CD1c-positive myeloid dendritic cell (primary cell): ENCODE measurements at regions not wholly inside any gene's neighbourhood (a gene's known extent, or its start where the extent isn't known, plus 50 kb on each side); places are given as distances from the start of the nearest gene placed in this dataset.
"Not testable (repeated sequence)": the region's sequence is repeated elsewhere in the genome, so short reads cannot be mapped to it uniquely, and the experiment has no call there.

ENCODE experiments used
- DNase-seq: peaks from one replicate; pipeline ENCODE4 v3.0.0-alpha.2; 2016; ENCODE audit errors: extremely low spot score

GRCh38 chr10:90023950-90024349 is 322.6 kb downstream of the KIF20B start:
- DNase-seq: no peak

GRCh38 chr10:90028312-90028711 is 326.9 kb downstream of the KIF20B start:
- no peak for DNase-seq

GRCh38 chr10:90031776-90032175 is 330.4 kb downstream of the KIF20B start:
- no peak for DNase-seq

GRCh38 chr10:90032519-90032918 is 331.1 kb downstream of the KIF20B start:
- DNase-seq: no peak

- DNase-seq: not testable (repeated sequence)
Observed at GRCh38 chr10:90034862-90035261, 333.5 kb downstream of the KIF20B start.

GRCh38 chr10:90041585-90041984 is 340.2 kb downstream of the KIF20B start:
- DNase-seq: no peak

GRCh38 chr10:90042075-90042474 is 340.7 kb downstream of the KIF20B start:
- no peak for DNase-seq

- peak; percentile 30 for DNase-seq
Observed at GRCh38 chr10:90047243-90047729, 345.9 kb downstream of the KIF20B start.

GRCh38 chr10:90051053-90051452 is 349.7 kb downstream of the KIF20B start:
- DNase-seq: no peak

GRCh38 chr10:90051474-90051873 is 350.1 kb downstream of the KIF20B start:
- DNase-seq: no peak

GRCh38 chr10:90062786-90063185 is 361.4 kb downstream of the KIF20B start:
- no peak for DNase-seq

- no peak for DNase-seq
Observed at GRCh38 chr10:90064295-90064694, 362.9 kb downstream of the KIF20B start.

- no peak for DNase-seq
Observed at GRCh38 chr10:90066435-90066834, 365.0 kb downstream of the KIF20B start.

- no peak for DNase-seq
Observed at GRCh38 chr10:90075995-90076394, 374.6 kb downstream of the KIF20B start.

- no peak for DNase-seq
Observed at GRCh38 chr10:90079819-90080218, 378.4 kb downstream of the KIF20B start.

GRCh38 chr10:90086606-90087190 is 385.3 kb downstream of the KIF20B start:
- not testable (repeated sequence) for DNase-seq

GRCh38 chr10:90087197-90088023 is 386.0 kb downstream of the KIF20B start:
- DNase-seq: peak; percentile 6

GRCh38 chr10:90088024-90088317 is 386.6 kb downstream of the KIF20B start:
- no peak for DNase-seq

GRCh38 chr10:90089719-90090118 is 388.3 kb downstream of the KIF20B start:
- no peak for DNase-seq

GRCh38 chr10:90096196-90096595 is 394.8 kb downstream of the KIF20B start:
- no peak for DNase-seq

- DNase-seq: not testable (repeated sequence)
Observed at GRCh38 chr10:90107581-90107980, 406.2 kb downstream of the KIF20B start.

- DNase-seq: no peak
Observed at GRCh38 chr10:90111671-90112070, 410.3 kb downstream of the KIF20B start.

GRCh38 chr10:90112681-90113080 is 411.3 kb downstream of the KIF20B start:
- DNase-seq: no peak
